ENCODE measurements at regions not wholly inside any gene's neighbourhood (a gene's known extent, or its start where the extent isn't known, plus 50 kb on each side); places are given as distances from the start of the nearest gene placed in this dataset.

- no peak for TF ChIP-seq CTCF (IDR thresholded peaks at IDR 0.05 in 4 of 5, conservative IDR thresholded peaks at IDR 0.05 in 1 of 5)
- no peak for TF ChIP-seq POLR2A (IDR thresholded peaks at IDR 0.05)
Measured at GRCh38 chr9:135242049-135242396, 154.6 kb downstream of the OLFM1 start.

All from gastrocnemius medialis (tissue), 4 donors.